H1 (cell line): ENCODE measurements at regions not wholly inside any gene's neighbourhood (a gene's known extent, or its start where the extent isn't known, plus 50 kb on each side); places are given as distances from the start of the nearest gene placed in this dataset.

Experiments used
- CBX8 ChIP-seq: fragments of 300-800, 300-1000 bp; sonication (generic); IDR thresholded peaks from 2 replicates; pipeline ENCODE4 v1.7.1; 2016; ENCODE audit warnings: low read depth, low read length, borderline replicate concordance
- TF ChIP-seq, protein P1 (sequence below): fragments of 300-600 bp; sonication (generic); IDR thresholded peaks from 2 replicates; pipeline ENCODE4 v1.7.1; 2012; ENCODE audit warnings: low read length, moderate library complexity, mild to moderate bottlenecking, inconsistent platforms; ENCODE audit not compliant: insufficient replicate concordance

DNA sequence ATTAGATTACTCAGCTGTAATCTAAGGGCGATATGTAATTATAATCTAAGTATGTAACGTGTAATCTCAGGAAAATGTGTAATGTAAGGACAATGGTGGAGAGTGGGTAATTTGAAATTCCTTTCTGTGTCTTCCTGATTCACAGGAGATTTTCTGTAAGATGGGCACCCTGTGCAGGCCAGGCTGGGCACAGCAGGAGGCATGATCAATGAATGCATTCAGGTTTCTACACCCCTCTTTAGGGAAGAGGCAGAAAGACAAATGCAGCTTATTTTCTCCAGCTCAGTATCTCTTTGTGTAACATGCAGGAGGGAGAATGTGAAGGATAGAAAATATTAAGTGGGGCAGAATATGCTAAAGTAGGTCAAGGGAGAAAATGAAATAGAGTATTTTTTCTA lies 320.1 kb downstream of the PIK3C3 start (continued):
- TF ChIP-seq, protein P1, sequence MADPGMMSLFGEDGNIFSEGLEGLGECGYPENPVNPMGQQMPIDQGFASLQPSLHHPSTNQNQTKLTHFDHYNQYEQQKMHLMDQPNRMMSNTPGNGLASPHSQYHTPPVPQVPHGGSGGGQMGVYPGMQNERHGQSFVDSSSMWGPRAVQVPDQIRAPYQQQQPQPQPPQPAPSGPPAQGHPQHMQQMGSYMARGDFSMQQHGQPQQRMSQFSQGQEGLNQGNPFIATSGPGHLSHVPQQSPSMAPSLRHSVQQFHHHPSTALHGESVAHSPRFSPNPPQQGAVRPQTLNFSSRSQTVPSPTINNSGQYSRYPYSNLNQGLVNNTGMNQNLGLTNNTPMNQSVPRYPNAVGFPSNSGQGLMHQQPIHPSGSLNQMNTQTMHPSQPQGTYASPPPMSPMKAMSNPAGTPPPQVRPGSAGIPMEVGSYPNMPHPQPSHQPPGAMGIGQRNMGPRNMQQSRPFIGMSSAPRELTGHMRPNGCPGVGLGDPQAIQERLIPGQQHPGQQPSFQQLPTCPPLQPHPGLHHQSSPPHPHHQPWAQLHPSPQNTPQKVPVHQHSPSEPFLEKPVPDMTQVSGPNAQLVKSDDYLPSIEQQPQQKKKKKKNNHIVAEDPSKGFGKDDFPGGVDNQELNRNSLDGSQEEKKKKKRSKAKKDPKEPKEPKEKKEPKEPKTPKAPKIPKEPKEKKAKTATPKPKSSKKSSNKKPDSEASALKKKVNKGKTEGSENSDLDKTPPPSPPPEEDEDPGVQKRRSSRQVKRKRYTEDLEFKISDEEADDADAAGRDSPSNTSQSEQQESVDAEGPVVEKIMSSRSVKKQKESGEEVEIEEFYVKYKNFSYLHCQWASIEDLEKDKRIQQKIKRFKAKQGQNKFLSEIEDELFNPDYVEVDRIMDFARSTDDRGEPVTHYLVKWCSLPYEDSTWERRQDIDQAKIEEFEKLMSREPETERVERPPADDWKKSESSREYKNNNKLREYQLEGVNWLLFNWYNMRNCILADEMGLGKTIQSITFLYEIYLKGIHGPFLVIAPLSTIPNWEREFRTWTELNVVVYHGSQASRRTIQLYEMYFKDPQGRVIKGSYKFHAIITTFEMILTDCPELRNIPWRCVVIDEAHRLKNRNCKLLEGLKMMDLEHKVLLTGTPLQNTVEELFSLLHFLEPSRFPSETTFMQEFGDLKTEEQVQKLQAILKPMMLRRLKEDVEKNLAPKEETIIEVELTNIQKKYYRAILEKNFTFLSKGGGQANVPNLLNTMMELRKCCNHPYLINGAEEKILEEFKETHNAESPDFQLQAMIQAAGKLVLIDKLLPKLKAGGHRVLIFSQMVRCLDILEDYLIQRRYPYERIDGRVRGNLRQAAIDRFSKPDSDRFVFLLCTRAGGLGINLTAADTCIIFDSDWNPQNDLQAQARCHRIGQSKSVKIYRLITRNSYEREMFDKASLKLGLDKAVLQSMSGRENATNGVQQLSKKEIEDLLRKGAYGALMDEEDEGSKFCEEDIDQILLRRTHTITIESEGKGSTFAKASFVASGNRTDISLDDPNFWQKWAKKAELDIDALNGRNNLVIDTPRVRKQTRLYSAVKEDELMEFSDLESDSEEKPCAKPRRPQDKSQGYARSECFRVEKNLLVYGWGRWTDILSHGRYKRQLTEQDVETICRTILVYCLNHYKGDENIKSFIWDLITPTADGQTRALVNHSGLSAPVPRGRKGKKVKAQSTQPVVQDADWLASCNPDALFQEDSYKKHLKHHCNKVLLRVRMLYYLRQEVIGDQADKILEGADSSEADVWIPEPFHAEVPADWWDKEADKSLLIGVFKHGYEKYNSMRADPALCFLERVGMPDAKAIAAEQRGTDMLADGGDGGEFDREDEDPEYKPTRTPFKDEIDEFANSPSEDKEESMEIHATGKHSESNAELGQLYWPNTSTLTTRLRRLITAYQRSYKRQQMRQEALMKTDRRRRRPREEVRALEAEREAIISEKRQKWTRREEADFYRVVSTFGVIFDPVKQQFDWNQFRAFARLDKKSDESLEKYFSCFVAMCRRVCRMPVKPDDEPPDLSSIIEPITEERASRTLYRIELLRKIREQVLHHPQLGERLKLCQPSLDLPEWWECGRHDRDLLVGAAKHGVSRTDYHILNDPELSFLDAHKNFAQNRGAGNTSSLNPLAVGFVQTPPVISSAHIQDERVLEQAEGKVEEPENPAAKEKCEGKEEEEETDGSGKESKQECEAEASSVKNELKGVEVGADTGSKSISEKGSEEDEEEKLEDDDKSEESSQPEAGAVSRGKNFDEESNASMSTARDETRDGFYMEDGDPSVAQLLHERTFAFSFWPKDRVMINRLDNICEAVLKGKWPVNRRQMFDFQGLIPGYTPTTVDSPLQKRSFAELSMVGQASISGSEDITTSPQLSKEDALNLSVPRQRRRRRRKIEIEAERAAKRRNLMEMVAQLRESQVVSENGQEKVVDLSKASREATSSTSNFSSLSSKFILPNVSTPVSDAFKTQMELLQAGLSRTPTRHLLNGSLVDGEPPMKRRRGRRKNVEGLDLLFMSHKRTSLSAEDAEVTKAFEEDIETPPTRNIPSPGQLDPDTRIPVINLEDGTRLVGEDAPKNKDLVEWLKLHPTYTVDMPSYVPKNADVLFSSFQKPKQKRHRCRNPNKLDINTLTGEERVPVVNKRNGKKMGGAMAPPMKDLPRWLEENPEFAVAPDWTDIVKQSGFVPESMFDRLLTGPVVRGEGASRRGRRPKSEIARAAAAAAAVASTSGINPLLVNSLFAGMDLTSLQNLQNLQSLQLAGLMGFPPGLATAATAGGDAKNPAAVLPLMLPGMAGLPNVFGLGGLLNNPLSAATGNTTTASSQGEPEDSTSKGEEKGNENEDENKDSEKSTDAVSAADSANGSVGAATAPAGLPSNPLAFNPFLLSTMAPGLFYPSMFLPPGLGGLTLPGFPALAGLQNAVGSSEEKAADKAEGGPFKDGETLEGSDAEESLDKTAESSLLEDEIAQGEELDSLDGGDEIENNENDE: no peak
- TF ChIP-seq CBX8: no peak
- TF ChIP-seq, all 59 proteins: peak for 0
